ENCODE measurements at regions not wholly inside any gene's neighbourhood (a gene's known extent, or its start where the extent isn't known, plus 50 kb on each side); places are given as distances from the start of the nearest gene placed in this dataset.

GRCh38 chr18:24786027-24786426 is 325.6 kb downstream of the HRH4 start:
- no peak for DNase-seq (ENCODE audit: low spot score)

GRCh38 chr18:24790347-24790746 is 329.9 kb downstream of the HRH4 start:
- DNase-seq (ENCODE audit: low spot score), result no peak

- DNase-seq (ENCODE audit: low spot score), result peak; percentile 59
These were observed 331.5 kb downstream of the HRH4 start for GRCh38 chr18:24791751-24792545.

GRCh38 chr18:24793742-24794141 is 333.3 kb downstream of the HRH4 start:
- DNase-seq (ENCODE audit: low spot score), result peak; percentile 43

- DNase-seq (ENCODE audit: low spot score), result no peak
These were observed 334.7 kb downstream of the HRH4 start for GRCh38 chr18:24795129-24795528.

GRCh38 chr18:24797981-24798380 is 337.5 kb downstream of the HRH4 start:
- DNase-seq (ENCODE audit: low spot score), result no peak

GRCh38 chr18:24799176-24799575 is 338.7 kb downstream of the HRH4 start:
- peak; percentile 21 for DNase-seq (ENCODE audit: low spot score)

- DNase-seq (ENCODE audit: low spot score), result no peak
These were observed 339.3 kb downstream of the HRH4 start for GRCh38 chr18:24799720-24800119.

GRCh38 chr18:24801001-24801400 is 340.6 kb downstream of the HRH4 start:
- DNase-seq (ENCODE audit: low spot score), result peak; percentile 72

- no peak for DNase-seq (ENCODE audit: low spot score)
These were observed 342.0 kb downstream of the HRH4 start for GRCh38 chr18:24802456-24802855.

- no peak for DNase-seq (ENCODE audit: low spot score)
These were observed 344.7 kb downstream of the HRH4 start for GRCh38 chr18:24805156-24805555.

- no peak for DNase-seq (ENCODE audit: low spot score)
These were observed 348.9 kb downstream of the HRH4 start for GRCh38 chr18:24809173-24809950.

- DNase-seq (ENCODE audit: low spot score), result no peak
These were observed 350.3 kb downstream of the HRH4 start for GRCh38 chr18:24810561-24811305.

- DNase-seq (ENCODE audit: low spot score), result peak; percentile 26
These were observed 351.7 kb downstream of the HRH4 start for GRCh38 chr18:24811950-24812681.

GRCh38 chr18:24814521-24814920 is 354.1 kb downstream of the HRH4 start:
- no peak for DNase-seq (ENCODE audit: low spot score)

- DNase-seq (ENCODE audit: low spot score), result no peak
These were observed 356.7 kb downstream of the HRH4 start for GRCh38 chr18:24817150-24817549.

- DNase-seq (ENCODE audit: low spot score), result no peak
These were observed 357.3 kb downstream of the HRH4 start for GRCh38 chr18:24817587-24818371.

GRCh38 chr18:24818441-24818840 is 358.0 kb downstream of the HRH4 start:
- no peak for DNase-seq (ENCODE audit: low spot score)

GRCh38 chr18:24819141-24819890 is 358.9 kb downstream of the HRH4 start:
- no peak for DNase-seq (ENCODE audit: low spot score)

- no peak for DNase-seq (ENCODE audit: low spot score)
These were observed 365.0 kb downstream of the HRH4 start for GRCh38 chr18:24825397-24825796.

Measured in AG08395 (cell line).